Astrocyte of the cerebellum (primary cell): ENCODE measurements at regions not wholly inside any gene's neighbourhood (a gene's known extent, or its start where the extent isn't known, plus 50 kb on each side); places are given as distances from the start of the nearest gene placed in this dataset.

Experiments
- DNase-seq: peaks from one replicate; pipeline ENCODE4 v3.0.0-alpha.2; 2011; ENCODE audit warnings: low read depth
- H3K4me3 ChIP-seq: 2 replicates; pipeline ENCODE4 v1.5.1; 2011; ENCODE audit warnings: mild to moderate bottlenecking, low read depth, low read length, moderate library complexity
- CTCF ChIP-seq: IDR thresholded peaks from 2 replicates; pipeline ENCODE4 v1.5.1; 2012; ENCODE audit warnings: low read length, low read depth, moderate library complexity, mild to moderate bottlenecking; ENCODE audit errors: missing control alignments
- in situ Hi-C: cut with HindIII; loops from 2 replicates; pipeline ENCODE4 v1.10.0; 2017; ENCODE audit warnings: low sequenced_read_pairs

- in situ Hi-C loops = no loop called here
- no peak for DNase-seq
- TF ChIP-seq CTCF = no peak
- H3K4me3 ChIP-seq = no peak overlapping the region
These were observed 1941.7 kb upstream of the LRRTM1 start for GRCh38 chr2:82246220-82246775.

- no peak overlapping the region for H3K4me3 ChIP-seq
- in situ Hi-C loops = no loop called here
These were observed 1934.6 kb upstream of the LRRTM1 start for GRCh38 chr2:82239176-82239575.

GRCh38 chr2:82237994-82238662, 1933.6 kb upstream of the LRRTM1 start:
- in situ Hi-C loops = no loop called here
- DNase-seq = no peak
- H3K4me3 ChIP-seq = no peak overlapping the region
- TF ChIP-seq CTCF = no peak

More at GRCh38 chr2:82239176-82239575, 1934.6 kb upstream of the LRRTM1 start:
- no peak for DNase-seq
- TF ChIP-seq CTCF = no peak

- no peak overlapping the region for H3K4me3 ChIP-seq
- in situ Hi-C loops = no loop called here
- no peak for TF ChIP-seq CTCF
- no peak for DNase-seq
These were observed 1929.8 kb upstream of the LRRTM1 start for GRCh38 chr2:82234283-82234874.

- in situ Hi-C loops = no loop called here
- no peak for TF ChIP-seq CTCF
- DNase-seq = no peak
- no peak overlapping the region for H3K4me3 ChIP-seq
These were observed 1929.3 kb upstream of the LRRTM1 start for GRCh38 chr2:82233806-82234205.

GRCh38 chr2:82230406-82230805, 1925.9 kb upstream of the LRRTM1 start:
- DNase-seq = no peak
- in situ Hi-C loops = no loop called here
- no peak for TF ChIP-seq CTCF
- no peak overlapping the region for H3K4me3 ChIP-seq
